Dedifferentiated amniotic fluid mesenchymal stem cell (primary cell): ENCODE measurements at regions not wholly inside any gene's neighbourhood (a gene's known extent, or its start where the extent isn't known, plus 50 kb on each side); places are given as distances from the start of the nearest gene placed in this dataset.
"Not testable (repeated sequence)": the region's sequence is repeated elsewhere in the genome, so short reads cannot be mapped to it uniquely, and the experiment has no call there.

Source experiments
- DNase-seq: peaks from one replicate; pipeline ENCODE4 v3.0.0-alpha.2; 2016; ENCODE audit errors: extremely low spot score

GRCh38 chr10:47711428-47711827, 52.0 kb downstream of the SYT15B start:
- not testable (repeated sequence) for DNase-seq

DNA sequence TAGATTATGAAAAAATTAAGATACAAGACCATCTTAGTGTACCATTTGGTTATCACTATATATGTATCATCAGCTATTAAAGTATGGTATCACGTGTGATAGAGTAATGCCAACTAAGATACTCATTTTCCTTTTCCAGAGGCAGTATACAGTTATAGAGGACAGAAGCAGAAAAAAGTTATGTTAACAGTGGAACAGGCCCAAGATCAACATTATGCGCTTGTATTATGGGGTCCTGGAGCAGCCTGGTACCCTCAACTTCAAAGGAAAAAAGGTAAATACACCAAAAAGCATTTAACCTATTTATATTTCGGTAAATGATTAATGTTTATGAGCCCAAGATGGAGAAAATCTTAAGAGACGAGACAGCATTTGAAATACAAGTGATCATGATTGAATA, 52.9 kb downstream of the SYT15B start:
- DNase-seq, result not testable (repeated sequence)

DNA sequence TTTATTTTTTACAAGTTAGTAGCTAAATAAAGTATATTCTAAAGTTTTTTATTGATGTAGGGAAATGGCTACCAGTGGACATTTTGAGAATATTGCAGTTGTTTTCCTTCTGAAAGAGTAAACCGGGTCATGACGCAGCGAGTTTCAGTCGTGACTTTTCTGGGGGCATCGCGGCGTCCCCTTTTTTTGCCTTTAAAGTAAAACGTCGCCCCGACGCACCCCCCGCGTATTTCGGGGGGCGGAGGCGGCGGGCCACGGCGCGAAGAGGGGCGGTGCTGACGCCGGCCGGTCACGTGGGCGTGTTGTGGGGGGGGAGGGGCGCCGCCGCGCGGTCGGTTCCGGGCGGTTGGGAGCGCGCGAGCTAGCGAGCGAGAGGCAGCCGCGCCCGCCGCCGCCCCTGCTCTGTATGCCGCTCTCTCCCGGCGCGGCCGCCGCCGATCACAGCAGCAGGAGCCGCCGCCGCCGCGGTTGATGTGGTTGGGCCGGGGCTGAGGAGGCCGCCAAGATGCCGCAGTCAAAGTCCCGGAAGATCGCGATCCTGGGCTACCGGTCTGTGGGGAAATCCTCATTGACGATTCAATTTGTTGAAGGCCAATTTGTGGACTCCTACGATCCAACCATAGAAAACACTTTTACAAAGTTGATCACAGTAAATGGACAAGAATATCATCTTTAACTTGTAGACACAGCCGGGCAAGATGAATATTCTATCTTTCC, 57.5 kb downstream of the SYT15B start:
- not testable (repeated sequence) for DNase-seq

- DNase-seq, result not testable (repeated sequence)
These were observed 62.1 kb downstream of the SYT15B start for GRCh38 chr10:47701285-47701684.

DNA sequence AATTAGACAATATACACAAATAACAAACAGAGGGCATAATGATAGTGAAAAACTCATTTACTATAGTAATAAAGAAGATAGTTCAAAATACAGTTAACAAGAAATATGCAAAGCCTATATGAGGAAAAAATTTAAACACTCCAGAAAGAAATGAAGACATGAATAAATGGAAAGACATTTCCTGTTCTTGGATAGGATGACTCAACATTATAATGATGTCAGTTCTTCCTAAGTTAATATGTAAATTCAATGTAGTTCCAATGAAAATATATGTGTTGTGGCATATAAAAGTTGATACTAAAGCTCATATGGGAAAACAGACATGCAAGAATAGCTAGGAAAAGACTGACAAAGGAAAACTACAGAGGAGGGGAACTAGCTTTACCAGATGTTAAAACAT, 63.5 kb downstream of the SYT15B start:
- DNase-seq, result not testable (repeated sequence)

GRCh38 chr10:47696170-47696569, 67.2 kb downstream of the SYT15B start:
- not testable (repeated sequence) for DNase-seq

- not testable (repeated sequence) for DNase-seq
These were observed 68.2 kb downstream of the SYT15B start for GRCh38 chr10:47695149-47695548.

GRCh38 chr10:47690304-47690703, 73.1 kb downstream of the SYT15B start:
- DNase-seq, result not testable (repeated sequence)

DNA sequence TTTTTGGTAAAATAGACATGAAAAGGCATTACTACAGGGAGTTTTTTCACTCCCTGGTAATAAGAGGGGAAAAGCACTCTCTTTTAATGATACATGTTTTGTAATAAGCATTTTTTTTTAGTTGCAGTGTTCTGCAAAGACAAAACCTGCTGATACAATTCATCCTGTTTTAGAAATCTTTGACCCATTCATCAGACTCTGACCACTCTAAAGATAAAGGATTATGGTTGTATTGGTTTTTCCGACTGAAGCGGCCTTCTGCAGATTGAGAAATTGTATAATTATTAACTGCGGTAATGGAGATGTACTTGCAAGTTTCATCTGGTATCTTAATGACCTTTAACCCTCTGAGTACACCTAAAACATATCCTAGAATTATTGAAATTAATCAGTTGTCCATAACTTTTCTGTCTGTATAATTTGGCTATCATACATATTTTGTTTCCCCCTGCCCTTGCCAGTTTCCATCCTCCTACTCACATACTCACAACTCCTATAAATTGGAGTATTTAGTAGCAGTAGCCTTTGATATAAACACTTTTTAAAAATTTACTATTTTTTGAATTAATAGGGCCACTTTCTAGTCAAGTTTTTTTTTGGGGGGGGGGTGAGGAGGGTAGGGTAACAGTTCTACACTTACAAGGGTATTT, 79.4 kb downstream of the SYT15B start:
- not testable (repeated sequence) for DNase-seq

DNA sequence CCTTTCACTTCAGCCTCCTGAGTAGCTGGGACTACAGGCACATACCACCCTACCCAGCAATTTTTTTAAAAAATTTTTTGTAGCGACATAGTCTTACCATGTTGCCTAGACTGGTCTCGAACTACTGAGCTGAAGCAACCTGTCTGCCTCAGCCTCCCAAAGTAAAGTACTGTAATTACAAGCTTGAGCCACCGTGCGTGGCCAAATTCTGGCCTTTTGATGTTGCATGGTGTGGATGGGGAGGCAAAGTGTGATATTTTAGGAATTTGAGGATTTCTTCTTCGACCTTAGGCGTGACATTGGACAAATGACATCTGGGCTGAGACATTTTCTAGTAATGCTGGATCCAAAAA, 81.8 kb downstream of the SYT15B start:
- DNase-seq, result not testable (repeated sequence)

DNA sequence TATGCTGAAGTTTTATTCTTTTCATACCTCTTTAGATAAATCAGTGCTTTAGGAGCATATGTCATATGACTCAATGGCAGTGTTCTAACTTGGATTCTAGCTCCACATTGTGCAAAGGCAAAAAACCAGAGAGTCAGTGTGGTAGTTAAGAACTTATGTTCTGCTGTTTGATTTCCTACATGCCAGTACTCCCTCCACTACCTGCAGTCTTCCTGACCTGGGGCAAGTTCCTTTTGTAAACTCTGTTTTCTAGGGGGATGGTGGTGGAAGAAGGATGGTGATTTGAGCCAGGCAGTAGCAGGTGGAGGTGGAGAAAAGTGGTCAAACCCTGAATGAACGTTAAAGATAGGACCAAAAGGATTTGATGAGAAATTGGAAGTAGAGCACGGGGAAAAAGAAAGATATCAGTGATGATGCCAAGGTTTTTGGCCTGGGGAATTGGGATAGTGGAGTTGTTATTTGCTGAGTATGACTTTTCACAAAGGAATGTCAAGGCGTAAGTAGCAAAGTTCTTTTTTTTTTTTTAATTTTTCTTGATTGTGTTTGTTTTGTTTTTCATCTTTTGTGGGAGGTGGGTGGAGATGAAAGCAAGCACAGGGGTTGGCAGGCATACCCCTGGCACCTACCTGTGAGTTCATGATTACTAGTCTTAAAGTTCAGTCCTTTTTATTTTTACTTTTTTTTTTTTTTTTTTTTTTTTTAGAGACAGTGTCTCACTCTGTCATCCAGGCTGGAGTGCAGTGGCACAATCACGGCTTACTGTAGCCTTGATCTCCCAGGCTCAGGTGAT, 82.3 kb downstream of the SYT15B start:
- not testable (repeated sequence) for DNase-seq

DNA sequence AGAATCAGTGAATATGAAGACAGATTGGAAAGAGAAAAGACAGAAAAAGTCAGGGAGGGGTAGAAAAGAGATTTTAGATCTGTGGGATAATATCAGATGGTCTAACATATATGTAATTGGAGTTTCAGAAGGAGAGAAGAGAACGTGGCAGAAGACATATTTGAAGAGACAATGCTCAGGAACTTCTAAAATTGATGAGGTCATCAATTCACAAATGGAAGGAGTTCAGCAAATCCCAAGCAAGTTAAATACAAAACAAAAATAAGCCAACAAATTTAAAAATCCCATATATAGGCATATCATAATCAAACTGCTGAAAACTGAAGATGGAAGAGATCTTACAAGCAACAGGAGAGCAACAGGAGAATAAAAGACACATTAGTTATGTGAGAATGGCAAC, 87.3 kb downstream of the SYT15B start:
- not testable (repeated sequence) for DNase-seq

GRCh38 chr10:47675577-47675976, 87.8 kb downstream of the SYT15B start:
- not testable (repeated sequence) for DNase-seq

DNA sequence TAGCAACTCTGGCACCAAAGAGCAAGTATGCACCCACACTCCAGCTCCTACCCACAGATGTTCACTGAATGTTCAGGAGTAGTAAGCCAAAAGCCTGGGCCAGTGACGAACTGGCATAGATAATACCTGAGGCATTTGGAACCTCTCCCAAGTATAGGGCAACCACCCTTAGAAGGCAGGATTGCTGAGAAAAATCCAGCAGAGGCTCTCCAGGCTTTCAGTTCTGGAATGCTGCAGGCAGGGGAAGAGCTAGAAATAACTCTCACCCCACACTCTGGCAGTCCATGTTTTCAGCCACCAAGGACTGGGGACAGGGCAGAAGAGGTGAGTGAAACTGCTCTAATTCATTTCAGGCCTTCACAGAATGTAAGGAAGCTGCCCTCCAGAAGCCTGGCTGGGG, 90.3 kb downstream of the SYT15B start:
- not testable (repeated sequence) for DNase-seq

- not testable (repeated sequence) for DNase-seq
These were observed 92.5 kb downstream of the SYT15B start for GRCh38 chr10:47670857-47671256.

GRCh38 chr10:47661955-47662577, 101.3 kb downstream of the SYT15B start:
- DNase-seq, result not testable (repeated sequence)

DNA sequence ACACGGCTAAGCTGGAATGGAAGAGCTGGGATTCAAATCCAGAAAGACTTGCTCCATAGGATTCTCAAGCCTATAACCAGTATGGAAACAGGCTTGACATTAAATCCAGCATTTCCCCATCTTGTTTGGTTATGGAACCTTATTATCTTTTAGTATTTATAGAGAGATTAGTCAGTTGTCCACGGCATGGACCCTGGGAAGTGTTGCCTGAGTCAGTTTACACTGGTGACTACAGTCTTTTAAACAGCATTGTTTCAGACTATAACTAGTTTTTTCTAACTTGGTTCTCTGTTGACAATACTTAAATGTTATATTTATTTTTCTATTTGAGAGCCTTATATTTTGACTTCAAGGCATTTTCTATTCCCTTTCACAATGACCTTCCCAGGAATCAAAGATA, 106.7 kb downstream of the SYT15B start:
- not testable (repeated sequence) for DNase-seq

DNA sequence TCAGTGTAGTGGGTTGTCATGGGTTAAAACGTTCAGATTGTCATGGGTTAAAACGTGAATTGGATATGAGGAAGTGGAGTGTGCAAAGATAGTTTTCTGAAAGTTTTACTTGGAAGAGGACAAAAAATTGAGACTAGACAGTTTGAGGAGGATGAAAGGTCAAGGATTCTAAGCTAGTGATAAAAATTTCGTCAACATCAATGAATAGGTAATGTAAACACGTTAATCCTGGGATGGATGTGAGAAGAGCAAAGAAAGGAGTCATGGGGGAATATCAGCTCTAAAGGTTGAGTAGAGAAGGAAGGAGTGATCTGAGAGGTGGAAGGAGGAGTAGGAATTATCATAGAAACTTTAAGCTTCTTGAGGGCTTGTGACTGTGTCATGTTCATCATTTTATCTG, 109.2 kb downstream of the SYT15B start:
- not testable (repeated sequence) for DNase-seq

DNA sequence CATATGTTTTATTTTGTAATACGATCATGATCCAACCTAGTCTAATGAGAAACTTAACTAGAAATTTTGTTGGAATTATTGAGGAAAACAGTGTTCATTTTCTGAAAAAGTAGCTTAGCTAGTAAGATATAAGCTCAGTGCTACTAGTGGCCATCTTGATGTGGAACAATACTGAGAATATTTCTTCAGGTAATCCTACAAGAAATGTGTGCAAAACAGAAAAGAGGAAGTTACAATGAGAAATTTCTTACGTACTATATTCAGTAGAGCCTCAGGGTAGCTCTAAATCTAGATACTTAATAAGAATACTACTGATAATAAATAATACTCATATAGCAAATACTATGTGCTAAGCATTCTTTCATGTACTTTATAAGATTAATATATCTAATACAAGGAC, 114.8 kb downstream of the SYT15B start:
- DNase-seq, result not testable (repeated sequence)

DNA sequence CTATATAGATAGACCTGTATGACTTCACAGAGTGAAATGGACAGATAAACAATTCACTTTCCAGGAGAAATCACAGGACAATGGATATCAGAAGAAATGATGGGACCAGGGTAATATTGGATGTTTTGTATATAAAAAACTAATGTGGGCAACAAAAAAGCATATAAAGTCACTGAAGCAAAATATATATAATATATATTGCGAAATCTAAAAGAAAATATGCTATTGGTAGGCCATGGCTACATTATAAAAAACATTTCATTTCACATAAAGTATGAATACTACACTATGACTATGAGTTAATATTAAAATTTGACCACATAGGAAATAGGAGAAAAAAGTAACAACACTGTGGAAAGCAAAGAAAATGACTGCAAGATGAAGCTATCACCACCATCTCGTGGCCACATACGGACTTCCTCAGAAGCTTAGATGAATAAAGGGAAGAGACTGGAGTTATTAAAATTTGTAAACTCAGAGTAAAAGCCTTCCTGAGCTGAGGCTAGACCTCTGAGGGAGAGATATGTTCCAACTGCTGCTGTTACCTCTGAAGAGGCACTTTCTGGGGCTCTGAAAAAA, 115.8 kb downstream of the SYT15B start:
- not testable (repeated sequence) for DNase-seq

GRCh38 chr10:47646686-47647273, 116.6 kb downstream of the SYT15B start:
- peak; percentile 51 for DNase-seq
